GM12878 (cell line): ENCODE measurements at regions not wholly inside any gene's neighbourhood (a gene's known extent, or its start where the extent isn't known, plus 50 kb on each side); places are given as distances from the start of the nearest gene placed in this dataset.

Source experiments
- ATAC-seq: fragments of 200-7000 bp; cut with Tn5 transposase; 3 replicates; pipeline ENCODE4 v1.9.1; 2020; ENCODE audit warnings: mild to moderate bottlenecking, moderate library complexity
- BruUV-seq: library from RNA; stranded (reverse); fragments of 400-500 nt; replicated peaks from 2 replicates; lab custom pipeline; 2021; lab: Mats Ljungman, UMichigan
- CTCF ChIA-PET: fragments of 300-600 bp; sonication (Branson Sonifier 250); formaldehyde crosslinking; extraction: SDS; loops from one replicate; lab custom pipeline; 2021; ENCODE audit warnings: inconsistent platforms; lab: Yijun Ruan, JAX
- POLR2A ChIA-PET: fragments of 350-600 bp; formaldehyde crosslinking; extraction: SDS; loops from one replicate; lab custom pipeline; 2021; ENCODE audit warnings: inconsistent platforms; lab: Charles Lee
- RAD21 ChIA-PET: fragments of 300-600 bp; sonication (Branson Sonifier 250); formaldehyde crosslinking; loops from one replicate; lab custom pipeline; 2023; ENCODE audit warnings: antibody characterized with exemption; ENCODE audit not compliant: unreplicated experiment; lab: Charles Lee
- SMC1A ChIA-PET: fragments of 300-600 bp; sonication (Branson Sonifier 250); formaldehyde crosslinking; loops from one replicate; lab custom pipeline; 2023; ENCODE audit not compliant: unreplicated experiment, uncharacterized antibody; lab: Charles Lee
- DNase-seq: peaks from one replicate; pipeline ENCODE4 v3.0.0-alpha.2; 2011; ENCODE audit warnings: low read depth, low spot score
- FAIRE-seq: peaks from 3 replicates; lab custom pipeline; 2011; peaks lifted over from hg19 to GRCh38; lab: Jason Lieb, UNC
- H2AFZ ChIP-seq: 2 replicates; pipeline ENCODE4 v1.6.0; 2011; ENCODE audit warnings: low read depth, low read length, control low read depth; ENCODE audit not compliant: control insufficient read depth
- H3K27ac ChIP-seq: 2 replicates; pipeline ENCODE4 v1.5.1; 2011; ENCODE audit warnings: control low read depth; ENCODE audit not compliant: control insufficient read depth, insufficient read depth
- H3K27me3 ChIP-seq, 2 experiments: replicated peaks in 1 of 2; 2 replicates each; pipeline versions ENCODE4 v1.6.0 to v1.6.1; 2011; ENCODE audit warnings: low read length in 1 of 2; ENCODE audit not compliant: control insufficient read depth in 2 of 2, insufficient read depth in 2 of 2
- H3K36me3 ChIP-seq, 2 experiments: 2 replicates each; pipeline ENCODE4 v1.5.1; 2011; ENCODE audit warnings: low read length in 1 of 2; ENCODE audit not compliant: control insufficient read depth in 2 of 2, insufficient read depth in 2 of 2
- H3K4me1 ChIP-seq: 2 replicates; pipeline ENCODE4 v1.6.1; 2011; ENCODE audit warnings: mild to moderate bottlenecking, low read length, moderate library complexity, mixed read lengths; ENCODE audit not compliant: control insufficient read depth, insufficient read depth
- H3K4me2 ChIP-seq: 2 replicates; pipeline ENCODE4 v1.6.0; 2011; ENCODE audit warnings: control low read depth; ENCODE audit not compliant: control insufficient read depth, insufficient read depth
- H3K4me3 ChIP-seq: fragments of 200-600 bp; sonication (generic); 2 replicates; pipeline ENCODE4 v1.5.1; 2016
- H3K79me2 ChIP-seq: 2 replicates; pipeline ENCODE4 v1.6.0; 2011; ENCODE audit warnings: low read length; ENCODE audit not compliant: control insufficient read depth, insufficient read depth
- H3K9ac ChIP-seq: 2 replicates; pipeline ENCODE4 v1.8.0; 2011; ENCODE audit warnings: low read length, control low read depth, mixed read lengths; ENCODE audit not compliant: control insufficient read depth, insufficient read depth
- H3K9me3 ChIP-seq: replicated peaks from 3 replicates; pipeline ENCODE4 v1.5.1; 2011; ENCODE audit warnings: mild to moderate bottlenecking, low read length; ENCODE audit not compliant: control insufficient read depth, insufficient read depth
- H4K20me1 ChIP-seq: 2 replicates; pipeline ENCODE4 v1.6.0; 2011; ENCODE audit not compliant: control insufficient read depth, insufficient read depth
- CREB1 ChIP-seq: IDR thresholded peaks from 2 replicates; pipeline ENCODE4 v1.6.1; 2012; ENCODE audit warnings: low read depth, mild to moderate bottlenecking, inconsistent platforms
- EGR1 ChIP-seq, 2 experiments: IDR thresholded peaks; 1 replicate in 1 of 2; 2 replicates in 1 of 2; pipeline ENCODE4 v1.6.1; 2011 to 2012; ENCODE audit warnings: low read depth in 2 of 2, low read length in 2 of 2, borderline replicate concordance in 1 of 2, mild to moderate bottlenecking in 1 of 2, moderate library complexity in 1 of 2
- IKZF1 ChIP-seq: fragments of 450-650 bp; conservative IDR thresholded peaks from 2 replicates; pipeline ENCODE4 v1.6.1; 2017; ENCODE audit warnings: antibody characterized with exemption, mild to moderate bottlenecking
- PAX8 ChIP-seq: fragments of 450-650 bp; IDR thresholded peaks from 2 replicates; pipeline ENCODE4 v1.6.1; 2017; ENCODE audit warnings: mild to moderate bottlenecking, moderate library complexity
- SIX5 ChIP-seq: IDR thresholded peaks from 2 replicates; pipeline ENCODE4 v1.6.1; 2011; ENCODE audit warnings: mild to moderate bottlenecking, low read depth, low read length, moderate library complexity; ENCODE audit not compliant: severe bottlenecking
- SMC3 ChIP-seq: IDR thresholded peaks from 2 replicates; pipeline ENCODE4 v1.6.1; 2011; ENCODE audit warnings: low read length, improper control_type of control experiment, borderline replicate concordance
- TCF7 ChIP-seq: IDR thresholded peaks from 2 replicates; pipeline ENCODE4 v1.6.1; 2014; ENCODE audit warnings: antibody characterized with exemption, borderline replicate concordance
- WRNIP1 ChIP-seq: IDR thresholded peaks from 2 replicates; pipeline ENCODE4 v1.6.1; 2011; ENCODE audit warnings: low read depth, low read length, improper control_type of control experiment, borderline replicate concordance
- ZNF384 ChIP-seq: IDR thresholded peaks from 2 replicates; pipeline ENCODE4 v1.6.1; 2012; ENCODE audit warnings: low read depth, mild to moderate bottlenecking, low read length, improper control_type of control experiment, borderline replicate concordance
- WGBS: methylation state at CpG from one replicate; pipeline ENCODE4 v1.1.6; 2016; ENCODE audit warnings: low lambda C conversion rate; ENCODE audit not compliant: insufficient replicate concordance, insufficient coverage; ENCODE audit errors: missing lambda C conversion rate; 5-methylcytosine and 5-hydroxymethylcytosine counted together
- in situ Hi-C: fragments of 300-500 bp; cut with MboI; formaldehyde crosslinking; loops from 9 replicates; pipeline ENCODE4 v1.14.3; 2018; ENCODE audit warnings: mixed read lengths
- intact Hi-C: fragments of 100-400 bp; cut with micrococcal nuclease; formaldehyde crosslinking; loops from one replicate; pipeline ENCODE4 v1.14.2; 2022; ENCODE audit not compliant: unreplicated experiment
- TF ChIP-seq, protein P1 (sequence below): IDR thresholded peaks from 2 replicates; pipeline ENCODE4 v1.6.1; 2011; ENCODE audit warnings: low read depth, low read length, improper control_type of control experiment, borderline replicate concordance
- TF ChIP-seq, protein P2 (sequence below): fragments of 450-650 bp; IDR thresholded peaks from 2 replicates; pipeline ENCODE4 v1.6.1; 2016; ENCODE audit warnings: mild to moderate bottlenecking
- TF ChIP-seq, protein P3 (sequence below): fragments of 450-650 bp; IDR thresholded peaks from 2 replicates; pipeline ENCODE4 v1.6.1; 2018; ENCODE audit warnings: borderline replicate concordance, mild to moderate bottlenecking; ENCODE audit not compliant: partially characterized antibody
- TF ChIP-seq, protein P4 (sequence below): fragments of 150-350 bp; IDR thresholded peaks from 2 replicates; pipeline ENCODE4 v1.6.1; 2016; ENCODE audit warnings: low read depth, low read length
- TF ChIP-seq, protein P5 (sequence below): IDR thresholded peaks from 2 replicates; pipeline ENCODE4 v1.6.1; 2011; ENCODE audit warnings: mild to moderate bottlenecking, low read depth, low read length, moderate library complexity; ENCODE audit not compliant: insufficient replicate concordance
- TF ChIP-seq, protein P6 (sequence below): IDR thresholded peaks from 2 replicates; pipeline ENCODE4 v1.6.1; 2012; ENCODE audit warnings: low read depth, low read length, improper control_type of control experiment

DNA sequence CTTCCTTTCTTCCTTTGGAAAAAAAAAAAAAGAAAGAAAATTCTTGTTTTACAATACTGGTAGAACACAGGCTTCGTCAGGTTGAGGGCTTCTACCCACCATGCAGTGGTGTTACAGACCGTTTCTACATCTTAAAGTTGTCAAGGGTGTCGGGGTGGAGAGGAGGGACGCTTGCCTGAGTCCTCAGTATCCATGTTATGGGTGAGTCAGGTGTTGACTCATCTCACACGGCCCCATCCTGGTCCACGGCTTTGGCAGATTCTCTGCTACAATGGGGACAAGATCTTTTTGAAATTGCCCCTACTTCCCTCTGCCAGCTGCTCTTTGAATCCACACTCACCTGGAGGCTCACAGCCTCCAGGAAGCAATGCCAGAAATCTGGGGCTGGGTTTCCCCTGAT lies 310.3 kb upstream of the ZFP42 start:
- Histone ChIP-seq H3K9me3 (no peaks in the 10 kb centered on the region; the same call in 2 of the 3 replicates), H3K4me1 (no peaks in the 10 kb centered on the region), H3K36me3 (no peaks in the 10 kb centered on the region), H2AFZ (no peak overlapping the region), H3K9ac (no peak overlapping the region), H3K4me2 (no peak overlapping the region), H3K4me3 (no peak overlapping the region), H3K27me3 (no peaks in the 10 kb centered on the region), H3K27ac (no peak overlapping the region), H4K20me1 (no peaks in the 10 kb centered on the region), H3K79me2 (no peaks in the 10 kb centered on the region)
- DNase-seq, result no peak
- no peak for FAIRE-seq
- no TSS peak for BruUV-seq
- ChIA-PET SMC1A (no interaction called here), CTCF (no interaction called here), RAD21 (no interaction called here), POLR2A (no interaction called here)
- ATAC-seq, result no peak
- 0% methylated on average over 6 of the region's 6 CpGs for WGBS
- intact Hi-C loops (no loop called here), in situ Hi-C loops (no loop called here)
- TF ChIP-seq, protein P1, sequence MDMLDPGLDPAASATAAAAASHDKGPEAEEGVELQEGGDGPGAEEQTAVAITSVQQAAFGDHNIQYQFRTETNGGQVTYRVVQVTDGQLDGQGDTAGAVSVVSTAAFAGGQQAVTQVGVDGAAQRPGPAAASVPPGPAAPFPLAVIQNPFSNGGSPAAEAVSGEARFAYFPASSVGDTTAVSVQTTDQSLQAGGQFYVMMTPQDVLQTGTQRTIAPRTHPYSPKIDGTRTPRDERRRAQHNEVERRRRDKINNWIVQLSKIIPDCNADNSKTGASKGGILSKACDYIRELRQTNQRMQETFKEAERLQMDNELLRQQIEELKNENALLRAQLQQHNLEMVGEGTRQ, result no peak
- TF ChIP-seq IKZF1 (no peak), PAX8 (no peak), SIX5 (no peak), EGR1 (IDR thresholded peaks at IDR 0.05; ENCODE audit: borderline replicate concordance in 1 of 2, low read depth in 2 of 2, low read length in 2 of 2) (no peak), WRNIP1 (no peak), CREB1 (no peak), ZNF384 (no peak), TCF7 (no peak), SMC3 (no peak)
- TF ChIP-seq, protein P2, sequence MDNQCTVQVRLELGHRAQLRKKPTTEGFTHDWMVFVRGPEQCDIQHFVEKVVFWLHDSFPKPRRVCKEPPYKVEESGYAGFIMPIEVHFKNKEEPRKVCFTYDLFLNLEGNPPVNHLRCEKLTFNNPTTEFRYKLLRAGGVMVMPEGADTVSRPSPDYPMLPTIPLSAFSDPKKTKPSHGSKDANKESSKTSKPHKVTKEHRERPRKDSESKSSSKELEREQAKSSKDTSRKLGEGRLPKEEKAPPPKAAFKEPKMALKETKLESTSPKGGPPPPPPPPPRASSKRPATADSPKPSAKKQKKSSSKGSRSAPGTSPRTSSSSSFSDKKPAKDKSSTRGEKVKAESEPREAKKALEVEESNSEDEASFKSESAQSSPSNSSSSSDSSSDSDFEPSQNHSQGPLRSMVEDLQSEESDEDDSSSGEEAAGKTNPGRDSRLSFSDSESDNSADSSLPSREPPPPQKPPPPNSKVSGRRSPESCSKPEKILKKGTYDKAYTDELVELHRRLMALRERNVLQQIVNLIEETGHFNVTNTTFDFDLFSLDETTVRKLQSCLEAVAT, result no peak
- TF ChIP-seq, protein P3, sequence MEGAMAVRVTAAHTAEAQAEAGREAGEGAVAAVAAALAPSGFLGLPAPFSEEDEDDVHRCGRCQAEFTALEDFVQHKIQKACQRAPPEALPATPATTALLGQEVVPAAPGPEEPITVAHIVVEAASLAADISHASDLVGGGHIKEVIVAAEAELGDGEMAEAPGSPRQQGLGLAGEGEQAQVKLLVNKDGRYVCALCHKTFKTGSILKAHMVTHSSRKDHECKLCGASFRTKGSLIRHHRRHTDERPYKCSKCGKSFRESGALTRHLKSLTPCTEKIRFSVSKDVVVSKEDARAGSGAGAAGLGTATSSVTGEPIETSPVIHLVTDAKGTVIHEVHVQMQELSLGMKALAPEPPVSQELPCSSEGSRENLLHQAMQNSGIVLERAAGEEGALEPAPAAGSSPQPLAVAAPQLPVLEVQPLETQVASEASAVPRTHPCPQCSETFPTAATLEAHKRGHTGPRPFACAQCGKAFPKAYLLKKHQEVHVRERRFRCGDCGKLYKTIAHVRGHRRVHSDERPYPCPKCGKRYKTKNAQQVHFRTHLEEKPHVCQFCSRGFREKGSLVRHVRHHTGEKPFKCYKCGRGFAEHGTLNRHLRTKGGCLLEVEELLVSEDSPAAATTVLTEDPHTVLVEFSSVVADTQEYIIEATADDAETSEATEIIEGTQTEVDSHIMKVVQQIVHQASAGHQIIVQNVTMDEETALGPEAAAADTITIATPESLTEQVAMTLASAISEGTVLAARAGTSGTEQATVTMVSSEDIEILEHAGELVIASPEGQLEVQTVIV, result no peak
- TF ChIP-seq, protein P4, sequence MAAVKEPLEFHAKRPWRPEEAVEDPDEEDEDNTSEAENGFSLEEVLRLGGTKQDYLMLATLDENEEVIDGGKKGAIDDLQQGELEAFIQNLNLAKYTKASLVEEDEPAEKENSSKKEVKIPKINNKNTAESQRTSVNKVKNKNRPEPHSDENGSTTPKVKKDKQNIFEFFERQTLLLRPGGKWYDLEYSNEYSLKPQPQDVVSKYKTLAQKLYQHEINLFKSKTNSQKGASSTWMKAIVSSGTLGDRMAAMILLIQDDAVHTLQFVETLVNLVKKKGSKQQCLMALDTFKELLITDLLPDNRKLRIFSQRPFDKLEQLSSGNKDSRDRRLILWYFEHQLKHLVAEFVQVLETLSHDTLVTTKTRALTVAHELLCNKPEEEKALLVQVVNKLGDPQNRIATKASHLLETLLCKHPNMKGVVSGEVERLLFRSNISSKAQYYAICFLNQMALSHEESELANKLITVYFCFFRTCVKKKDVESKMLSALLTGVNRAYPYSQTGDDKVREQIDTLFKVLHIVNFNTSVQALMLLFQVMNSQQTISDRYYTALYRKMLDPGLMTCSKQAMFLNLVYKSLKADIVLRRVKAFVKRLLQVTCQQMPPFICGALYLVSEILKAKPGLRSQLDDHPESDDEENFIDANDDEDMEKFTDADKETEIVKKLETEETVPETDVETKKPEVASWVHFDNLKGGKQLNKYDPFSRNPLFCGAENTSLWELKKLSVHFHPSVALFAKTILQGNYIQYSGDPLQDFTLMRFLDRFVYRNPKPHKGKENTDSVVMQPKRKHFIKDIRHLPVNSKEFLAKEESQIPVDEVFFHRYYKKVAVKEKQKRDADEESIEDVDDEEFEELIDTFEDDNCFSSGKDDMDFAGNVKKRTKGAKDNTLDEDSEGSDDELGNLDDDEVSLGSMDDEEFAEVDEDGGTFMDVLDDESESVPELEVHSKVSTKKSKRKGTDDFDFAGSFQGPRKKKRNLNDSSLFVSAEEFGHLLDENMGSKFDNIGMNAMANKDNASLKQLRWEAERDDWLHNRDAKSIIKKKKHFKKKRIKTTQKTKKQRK, result no peak
- TF ChIP-seq, protein P5, sequence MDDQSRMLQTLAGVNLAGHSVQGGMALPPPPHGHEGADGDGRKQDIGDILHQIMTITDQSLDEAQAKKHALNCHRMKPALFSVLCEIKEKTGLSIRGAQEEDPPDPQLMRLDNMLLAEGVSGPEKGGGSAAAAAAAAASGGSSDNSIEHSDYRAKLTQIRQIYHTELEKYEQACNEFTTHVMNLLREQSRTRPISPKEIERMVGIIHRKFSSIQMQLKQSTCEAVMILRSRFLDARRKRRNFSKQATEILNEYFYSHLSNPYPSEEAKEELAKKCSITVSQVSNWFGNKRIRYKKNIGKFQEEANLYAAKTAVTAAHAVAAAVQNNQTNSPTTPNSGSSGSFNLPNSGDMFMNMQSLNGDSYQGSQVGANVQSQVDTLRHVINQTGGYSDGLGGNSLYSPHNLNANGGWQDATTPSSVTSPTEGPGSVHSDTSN, result no peak
- TF ChIP-seq, protein P6, sequence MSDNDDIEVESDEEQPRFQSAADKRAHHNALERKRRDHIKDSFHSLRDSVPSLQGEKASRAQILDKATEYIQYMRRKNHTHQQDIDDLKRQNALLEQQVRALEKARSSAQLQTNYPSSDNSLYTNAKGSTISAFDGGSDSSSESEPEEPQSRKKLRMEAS, result no peak
